HEK293T (cell line): ENCODE measurements at regions not wholly inside any gene's neighbourhood (a gene's known extent, or its start where the extent isn't known, plus 50 kb on each side); places are given as distances from the start of the nearest gene placed in this dataset.

Experiments
- ARNT ChIP-seq: fragments of 450-650 bp; IDR thresholded peaks from 2 replicates; pipeline ENCODE4 v1.6.1; 2017; ENCODE audit warnings: mild to moderate bottlenecking
- BHLHE40 ChIP-seq: fragments of 450-650 bp; IDR thresholded peaks from 2 replicates; pipeline ENCODE4 v1.6.1; 2016; ENCODE audit warnings: mild to moderate bottlenecking, moderate library complexity, borderline replicate concordance
- FOXA1 ChIP-seq: fragments of 450-650 bp; IDR thresholded peaks from 2 replicates; pipeline ENCODE4 v1.6.1; 2016; ENCODE audit warnings: mild to moderate bottlenecking
- FOXK2 ChIP-seq: fragments of 450-650 bp; IDR thresholded peaks from 2 replicates; pipeline ENCODE4 v1.6.1; 2016; ENCODE audit warnings: mild to moderate bottlenecking
- L3MBTL2 ChIP-seq: fragments of 450-650 bp; conservative IDR thresholded peaks from 2 replicates; pipeline ENCODE4 v1.6.1; 2016; ENCODE audit warnings: mild to moderate bottlenecking
- NFRKB ChIP-seq: fragments of 450-650 bp; IDR thresholded peaks from 2 replicates; pipeline ENCODE4 v1.6.1; 2016; ENCODE audit warnings: mild to moderate bottlenecking, moderate library complexity
- SUZ12 ChIP-seq: fragments of 450-650 bp; IDR thresholded peaks from 2 replicates; pipeline ENCODE4 v1.6.1; 2016; ENCODE audit warnings: mild to moderate bottlenecking
- TARDBP ChIP-seq: fragments of 450-650 bp; IDR thresholded peaks from 2 replicates; pipeline ENCODE4 v1.6.1; 2016

- TF ChIP-seq BHLHE40: no peak
- TF ChIP-seq FOXK2: no peak
- TF ChIP-seq ARNT: no peak
- TF ChIP-seq TARDBP: no peak
- TF ChIP-seq FOXA1: no peak
- TF ChIP-seq NFRKB: no peak
- TF ChIP-seq SUZ12: no peak
- TF ChIP-seq L3MBTL2: no peak
These were observed 771.7 kb downstream of the TBC1D22A start for GRCh38 chr22:47533961-47534803.
